NCI-H774 (cell line): ENCODE measurements at regions not wholly inside any gene's neighbourhood (a gene's known extent, or its start where the extent isn't known, plus 50 kb on each side); places are given as distances from the start of the nearest gene placed in this dataset.

Experiments
- DNase-seq: peaks from one replicate; lab custom pipeline; 2025; lab: John Stamatoyannopoulos, UW

GRCh38 chr6:148157841-148158240 lies 184.8 kb upstream of the SASH1 start:
- no peak for DNase-seq

GRCh38 chr6:148164645-148165044 lies 178.0 kb upstream of the SASH1 start:
- DNase-seq: no peak

GRCh38 chr6:148166339-148166968 lies 176.2 kb upstream of the SASH1 start:
- DNase-seq: peak; percentile 70

GRCh38 chr6:148169706-148170105 lies 172.9 kb upstream of the SASH1 start:
- no peak for DNase-seq

- no peak for DNase-seq
These were observed 172.4 kb upstream of the SASH1 start for GRCh38 chr6:148170286-148170685.

GRCh38 chr6:148173548-148173947 lies 169.1 kb upstream of the SASH1 start:
- no peak for DNase-seq

- DNase-seq: no peak
These were observed 167.0 kb upstream of the SASH1 start for GRCh38 chr6:148175550-148176188.

GRCh38 chr6:148177589-148178233 lies 164.9 kb upstream of the SASH1 start:
- DNase-seq: no peak

- DNase-seq: peak; percentile 43
These were observed 162.9 kb upstream of the SASH1 start for GRCh38 chr6:148179786-148180185.

GRCh38 chr6:148182378-148182777 lies 160.3 kb upstream of the SASH1 start:
- no peak for DNase-seq

GRCh38 chr6:148183776-148184175 lies 158.9 kb upstream of the SASH1 start:
- no peak for DNase-seq

GRCh38 chr6:148186916-148187315 lies 155.7 kb upstream of the SASH1 start:
- DNase-seq: no peak

- no peak for DNase-seq
These were observed 150.3 kb upstream of the SASH1 start for GRCh38 chr6:148192310-148192709.

- no peak for DNase-seq
These were observed 149.5 kb upstream of the SASH1 start for GRCh38 chr6:148193063-148193680.

- no peak for DNase-seq
These were observed 147.1 kb upstream of the SASH1 start for GRCh38 chr6:148195511-148195910.

- DNase-seq: no peak
These were observed 143.1 kb upstream of the SASH1 start for GRCh38 chr6:148199584-148199983.

GRCh38 chr6:148200293-148200692 lies 142.3 kb upstream of the SASH1 start:
- peak; percentile 30 for DNase-seq

GRCh38 chr6:148200781-148201180 lies 141.9 kb upstream of the SASH1 start:
- DNase-seq: no peak

GRCh38 chr6:148203281-148203925 lies 139.2 kb upstream of the SASH1 start:
- DNase-seq: no peak

GRCh38 chr6:148203970-148204369 lies 138.7 kb upstream of the SASH1 start:
- DNase-seq: no peak

GRCh38 chr6:148208298-148208697 lies 134.3 kb upstream of the SASH1 start:
- no peak for DNase-seq

GRCh38 chr6:148211777-148212324 lies 130.8 kb upstream of the SASH1 start:
- DNase-seq: no peak
